Smooth muscle cell (in vitro differentiated cells): ENCODE measurements at regions not wholly inside any gene's neighbourhood (a gene's known extent, or its start where the extent isn't known, plus 50 kb on each side); places are given as distances from the start of the nearest gene placed in this dataset.

Experiments used
- DNase-seq: peaks from one replicate; lab custom pipeline; 2025; ENCODE audit not compliant: unreplicated experiment; lab: John Stamatoyannopoulos, UW
- H2AFZ ChIP-seq: fragments of 200-600 bp; sonication (generic); 2 replicates; pipeline ENCODE4 v1.6.0; 2016; ENCODE audit warnings: antibody characterized with exemption, low read depth, mild to moderate bottlenecking
- H3F3A ChIP-seq: fragments of 200-600 bp; sonication (generic); 2 replicates; pipeline ENCODE4 v1.6.0; 2017; ENCODE audit warnings: antibody characterized with exemption, low read depth
- H3K27ac ChIP-seq: fragments of 200-600 bp; sonication (generic); 2 replicates; pipeline ENCODE4 v1.5.1; 2016; ENCODE audit warnings: low read depth, mild to moderate bottlenecking
- H3K27me3 ChIP-seq: fragments of 200-600 bp; sonication (generic); 2 replicates; pipeline ENCODE4 v1.6.1; 2016; ENCODE audit warnings: low read depth, mild to moderate bottlenecking
- H3K36me3 ChIP-seq: fragments of 200-600 bp; sonication (generic); 2 replicates; pipeline ENCODE4 v1.5.1; 2016; ENCODE audit warnings: low read depth
- H3K4me1 ChIP-seq: fragments of 200-600 bp; sonication (generic); 2 replicates; pipeline ENCODE4 v1.5.1; 2016; ENCODE audit warnings: low read depth
- H3K4me2 ChIP-seq: fragments of 200-600 bp; sonication (generic); 2 replicates; pipeline ENCODE4 v1.6.0; 2016; ENCODE audit warnings: mild to moderate bottlenecking
- H3K4me3 ChIP-seq: fragments of 200-600 bp; sonication (generic); 2 replicates; pipeline ENCODE4 v1.5.1; 2016; ENCODE audit warnings: mild to moderate bottlenecking
- H3K79me2 ChIP-seq: fragments of 200-600 bp; sonication (generic); 2 replicates; pipeline ENCODE4 v1.6.0; 2016; ENCODE audit warnings: low read depth, mild to moderate bottlenecking
- H3K9ac ChIP-seq: fragments of 200-600 bp; sonication (generic); 2 replicates; pipeline ENCODE4 v1.6.0; 2016; ENCODE audit warnings: low read depth
- H3K9me3 ChIP-seq: fragments of 200-600 bp; sonication (generic); replicated peaks from 2 replicates; pipeline ENCODE4 v1.5.1; 2016; ENCODE audit warnings: low read depth
- H4K20me1 ChIP-seq: fragments of 200-600 bp; sonication (generic); 2 replicates; pipeline ENCODE4 v1.6.0; 2016; ENCODE audit warnings: low read depth
- WGBS: methylation state at CpG from one replicate; pipeline ENCODE4 v1.1.7; 2016; ENCODE audit warnings: low lambda C conversion rate; 5-methylcytosine and 5-hydroxymethylcytosine counted together
- TF ChIP-seq, protein P1 (sequence below): fragments of 200-600 bp; sonication (generic); IDR thresholded peaks from 2 replicates; pipeline ENCODE4 v1.5.1; 2017; ENCODE audit warnings: borderline replicate concordance, mild to moderate bottlenecking, antibody characterized with exemption; ENCODE audit not compliant: insufficient read depth, poor library complexity, severe bottlenecking

DNA sequence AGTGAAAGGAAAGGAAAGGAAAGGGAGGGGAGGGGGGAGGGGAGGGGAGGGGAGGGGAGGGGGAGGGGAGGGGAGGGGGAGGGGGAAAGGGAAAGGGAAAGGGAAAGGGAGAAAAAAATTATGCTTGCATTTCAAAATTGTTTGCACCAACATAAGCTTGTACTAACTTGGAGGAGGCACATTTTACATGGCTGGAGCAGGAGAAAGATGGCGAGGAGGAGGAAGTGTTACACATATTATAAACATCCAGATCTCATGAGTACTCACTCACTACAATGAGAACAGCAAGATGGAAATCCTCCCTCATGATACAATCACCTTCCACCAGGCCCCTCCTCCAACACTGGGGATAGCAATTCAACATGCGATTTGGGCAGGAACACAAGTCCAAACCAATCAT lies 660.2 kb upstream of the CDH2 start:
- 93% methylated on average over 2 of the region's 2 CpGs for WGBS
- H3K9ac ChIP-seq, result no peak overlapping the region
- H3K4me1 ChIP-seq, result no peaks in the 10 kb centered on the region
- H3K36me3 ChIP-seq, result no peaks in the 10 kb centered on the region
- no peak overlapping the region for H3K27ac ChIP-seq
- TF ChIP-seq, protein P1, sequence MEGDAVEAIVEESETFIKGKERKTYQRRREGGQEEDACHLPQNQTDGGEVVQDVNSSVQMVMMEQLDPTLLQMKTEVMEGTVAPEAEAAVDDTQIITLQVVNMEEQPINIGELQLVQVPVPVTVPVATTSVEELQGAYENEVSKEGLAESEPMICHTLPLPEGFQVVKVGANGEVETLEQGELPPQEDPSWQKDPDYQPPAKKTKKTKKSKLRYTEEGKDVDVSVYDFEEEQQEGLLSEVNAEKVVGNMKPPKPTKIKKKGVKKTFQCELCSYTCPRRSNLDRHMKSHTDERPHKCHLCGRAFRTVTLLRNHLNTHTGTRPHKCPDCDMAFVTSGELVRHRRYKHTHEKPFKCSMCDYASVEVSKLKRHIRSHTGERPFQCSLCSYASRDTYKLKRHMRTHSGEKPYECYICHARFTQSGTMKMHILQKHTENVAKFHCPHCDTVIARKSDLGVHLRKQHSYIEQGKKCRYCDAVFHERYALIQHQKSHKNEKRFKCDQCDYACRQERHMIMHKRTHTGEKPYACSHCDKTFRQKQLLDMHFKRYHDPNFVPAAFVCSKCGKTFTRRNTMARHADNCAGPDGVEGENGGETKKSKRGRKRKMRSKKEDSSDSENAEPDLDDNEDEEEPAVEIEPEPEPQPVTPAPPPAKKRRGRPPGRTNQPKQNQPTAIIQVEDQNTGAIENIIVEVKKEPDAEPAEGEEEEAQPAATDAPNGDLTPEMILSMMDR, result no peak
- no peak overlapping the region for H3K4me3 ChIP-seq
- no peaks in the 10 kb centered on the region for H3K9me3 ChIP-seq
- no peaks in the 10 kb centered on the region for H3K79me2 ChIP-seq
- no peak overlapping the region for H3K4me2 ChIP-seq
- H3F3A ChIP-seq, result no peaks in the 10 kb centered on the region
- H2AFZ ChIP-seq, result no peak overlapping the region
- H4K20me1 ChIP-seq, result no peaks in the 10 kb centered on the region
- no peak for DNase-seq
- no peaks in the 10 kb centered on the region for H3K27me3 ChIP-seq

DNA sequence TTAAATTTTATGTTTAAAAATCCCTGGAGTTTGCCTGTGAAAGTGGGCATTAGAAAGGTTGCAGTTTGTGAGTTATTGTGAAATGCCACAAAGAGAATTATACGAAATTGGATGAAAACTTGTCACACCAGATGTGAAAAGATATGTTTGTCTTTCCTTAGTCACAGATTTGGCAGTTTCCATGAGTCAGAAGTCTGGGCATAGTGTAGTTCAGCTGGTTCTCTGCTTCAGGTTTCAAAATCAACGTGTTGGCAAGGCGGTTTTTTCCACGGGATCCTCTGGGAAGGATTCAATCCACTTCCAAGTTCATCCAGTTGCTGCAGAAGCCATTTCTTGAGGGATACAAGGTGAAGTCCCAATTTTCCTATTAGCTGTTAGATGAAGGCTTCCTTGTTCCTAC lies 658.0 kb upstream of the CDH2 start:
- Histone ChIP-seq H4K20me1 (no peaks in the 10 kb centered on the region), H3K4me1 (no peaks in the 10 kb centered on the region), H3K4me3 (no peak overlapping the region), H3K36me3 (no peaks in the 10 kb centered on the region), H3K4me2 (no peak overlapping the region), H3K9me3 (no peaks in the 10 kb centered on the region), H3K27ac (peak overlapping the region; percentile 4), H2AFZ (peak overlapping the region; percentile 20), H3F3A (no peaks in the 10 kb centered on the region), H3K9ac (no peak overlapping the region), H3K27me3 (no peaks in the 10 kb centered on the region), H3K79me2 (no peaks in the 10 kb centered on the region)
- 53% methylated on average over 4 of the region's 4 CpGs for WGBS
- DNase-seq, result no peak
- TF ChIP-seq, protein P1, result no peak

DNA sequence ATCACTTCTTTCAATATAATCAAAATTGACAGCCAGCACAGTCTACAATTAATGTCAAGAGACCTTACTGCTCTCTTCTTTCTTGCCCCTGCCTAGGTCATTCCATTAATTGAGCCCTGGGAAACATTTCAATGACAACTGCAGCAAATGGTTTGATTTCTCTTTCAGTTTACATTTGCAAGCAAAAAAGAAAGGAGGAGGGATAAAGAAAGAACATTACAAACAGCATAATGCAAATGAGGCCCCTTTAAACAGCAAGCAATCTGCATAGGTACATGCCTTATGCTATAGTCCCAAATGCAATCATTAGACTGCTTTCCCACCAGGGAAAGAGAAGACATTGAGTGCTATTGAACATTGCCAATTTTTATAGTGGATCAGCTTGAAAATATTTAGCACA lies 655.0 kb upstream of the CDH2 start:
- H3K27ac ChIP-seq, result no peak overlapping the region
- DNase-seq, result no peak
- H3K4me2 ChIP-seq, result no peak overlapping the region
- H3K9me3 ChIP-seq, result no peaks in the 10 kb centered on the region
- H3F3A ChIP-seq, result no peaks in the 10 kb centered on the region
- no peak overlapping the region for H2AFZ ChIP-seq
- H3K36me3 ChIP-seq, result no peaks in the 10 kb centered on the region
- no peak overlapping the region for H3K9ac ChIP-seq
- H3K4me3 ChIP-seq, result no peak overlapping the region
- H4K20me1 ChIP-seq, result no peaks in the 10 kb centered on the region
- H3K4me1 ChIP-seq, result no peaks in the 10 kb centered on the region
- TF ChIP-seq, protein P1, result no peak
- H3K27me3 ChIP-seq, result no peaks in the 10 kb centered on the region
- H3K79me2 ChIP-seq, result no peaks in the 10 kb centered on the region

GRCh38 chr18:28831476-28831875 lies 654.5 kb upstream of the CDH2 start:
- no peaks in the 10 kb centered on the region for H3K36me3 ChIP-seq
- H3K9ac ChIP-seq, result no peak overlapping the region
- no peak for DNase-seq
- no peak overlapping the region for H3K27ac ChIP-seq
- H3K4me3 ChIP-seq, result no peak overlapping the region
- H3K9me3 ChIP-seq, result no peaks in the 10 kb centered on the region
- TF ChIP-seq, protein P1, result no peak
- no peak overlapping the region for H3K4me2 ChIP-seq
- no peaks in the 10 kb centered on the region for H4K20me1 ChIP-seq
- H3F3A ChIP-seq, result no peaks in the 10 kb centered on the region
- H2AFZ ChIP-seq, result no peak overlapping the region
- no peaks in the 10 kb centered on the region for H3K27me3 ChIP-seq
- no peaks in the 10 kb centered on the region for H3K79me2 ChIP-seq
- H3K4me1 ChIP-seq, result no peaks in the 10 kb centered on the region
